ENCODE measurements at regions not wholly inside any gene's neighbourhood (a gene's known extent, or its start where the extent isn't known, plus 50 kb on each side); places are given as distances from the start of the nearest gene placed in this dataset.
A peak's percentile ranks its signal among the peaks of the same experiment; 100 is the strongest.

DNA sequence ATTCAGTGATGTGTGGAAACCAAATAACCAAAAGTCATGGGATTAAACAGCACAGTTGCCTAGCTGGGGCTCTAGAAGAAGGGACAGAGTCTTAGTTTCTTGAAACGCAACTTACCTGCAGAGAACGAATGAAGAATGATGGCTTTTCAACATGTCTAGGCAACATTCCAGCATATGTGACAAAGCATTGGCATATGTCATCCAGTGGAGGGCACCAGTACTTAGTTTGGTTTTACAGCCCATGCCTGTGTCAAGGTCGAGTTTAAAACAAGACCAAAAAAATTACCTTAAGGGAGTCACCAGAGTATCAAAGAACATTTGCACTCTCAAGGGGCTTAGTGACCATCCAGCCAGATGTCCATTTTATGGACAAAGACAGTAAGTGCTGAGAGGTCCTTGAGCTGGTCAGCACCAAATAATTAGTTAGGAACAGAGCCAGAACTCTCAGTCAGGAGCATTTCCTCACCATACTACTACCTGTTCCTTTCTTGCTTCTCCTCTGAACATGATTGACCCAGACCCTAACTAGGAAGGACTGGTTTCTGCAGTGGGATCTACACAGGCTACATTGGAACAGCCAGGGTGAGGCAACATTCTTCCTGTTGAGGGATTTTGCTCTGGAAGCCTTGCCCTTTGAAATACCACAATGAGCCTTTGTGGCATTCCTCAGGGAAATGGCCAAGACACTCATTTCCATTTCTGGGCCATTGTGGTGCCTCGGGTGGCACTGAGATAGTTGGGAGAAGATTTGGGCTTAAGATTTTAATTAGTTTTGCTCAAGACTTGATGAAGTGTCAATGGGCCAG, 75.4 kb upstream of the ANKH start:
- Histone ChIP-seq H2BK5ac (ENCODE audit: low read length) (no peak overlapping the region), H3K79me2 (ENCODE audit: control insufficient read depth, insufficient read depth, low read length) (no peaks in the 10 kb centered on the region), H2BK15ac (replicated peaks; ENCODE audit: low read depth) (no peak overlapping the region), H4K8ac (ENCODE audit: low read depth, low read length) (no peak overlapping the region), H3K9ac (ENCODE audit: low read length) (no peak overlapping the region), H3K4me2 (ENCODE audit: low read length) (no peak overlapping the region), H3K4me1 (ENCODE audit: control insufficient read depth, low read depth, low read length) (no peaks in the 10 kb centered on the region), H3K36me3 (ENCODE audit: control insufficient read depth, insufficient read depth, low read length) (no peaks in the 10 kb centered on the region), H2AK5ac (ENCODE audit: low read length) (no peak overlapping the region), H3K56ac (ENCODE audit: low read length) (no peak overlapping the region), H4K5ac (ENCODE audit: low read length) (no peak overlapping the region), H3K27ac (ENCODE audit: low read depth, low read length) (no peak overlapping the region), H3K27me3 (ENCODE audit: insufficient read depth, low read length, poor library complexity) (no peaks in the 10 kb centered on the region), H3K79me1 (ENCODE audit: low read length) (no peaks in the 10 kb centered on the region), H3K18ac (ENCODE audit: low read length) (no peak overlapping the region), H2BK120ac (ENCODE audit: low read depth, low read length) (peak overlapping the region; percentile 73), H3K4ac (ENCODE audit: low read depth, low read length) (no peak overlapping the region), H3K4me3 (ENCODE audit: low read length) (no peak overlapping the region), H3K23ac (ENCODE audit: low read length) (no peak overlapping the region)
- WGBS (ENCODE audit: extremely low coverage, insufficient coverage, low lambda C conversion rate): no CpG with 5 or more reads among the region's 4 CpGs
- DNase-seq: peak; percentile 66

DNA sequence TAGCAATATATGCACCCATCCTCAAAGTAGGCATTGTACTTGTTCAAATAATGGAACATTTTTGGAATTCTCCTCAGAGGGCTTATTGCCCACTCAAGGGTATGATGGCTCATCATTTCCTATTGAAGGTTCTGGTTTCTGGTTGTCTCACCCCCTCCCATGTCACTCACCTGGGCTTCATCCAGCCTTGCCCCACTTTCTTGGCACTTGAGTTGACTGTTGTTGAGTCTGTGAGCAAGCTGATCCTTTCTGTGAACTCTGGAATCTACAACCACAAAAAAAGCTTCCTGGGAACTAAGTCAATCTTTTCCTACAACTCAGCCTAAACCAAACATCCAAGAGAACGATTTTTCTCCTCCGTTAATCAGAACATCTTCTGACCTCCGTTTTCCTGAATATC, 73.9 kb upstream of the ANKH start:
- Histone ChIP-seq H3K36me3 (ENCODE audit: control insufficient read depth, insufficient read depth, low read length) (no peaks in the 10 kb centered on the region), H3K79me2 (ENCODE audit: control insufficient read depth, insufficient read depth, low read length) (no peaks in the 10 kb centered on the region), H3K23ac (ENCODE audit: low read length) (no peak overlapping the region), H2AK5ac (ENCODE audit: low read length) (no peak overlapping the region), H2BK15ac (replicated peaks; ENCODE audit: low read depth) (no peak overlapping the region), H3K4me1 (ENCODE audit: control insufficient read depth, low read depth, low read length) (no peaks in the 10 kb centered on the region), H3K56ac (ENCODE audit: low read length) (no peak overlapping the region), H3K27me3 (ENCODE audit: insufficient read depth, low read length, poor library complexity) (no peaks in the 10 kb centered on the region), H3K18ac (ENCODE audit: low read length) (no peak overlapping the region), H4K8ac (ENCODE audit: low read depth, low read length) (no peak overlapping the region), H3K4me2 (ENCODE audit: low read length) (no peak overlapping the region), H2BK5ac (ENCODE audit: low read length) (no peak overlapping the region), H2BK120ac (ENCODE audit: low read depth, low read length) (no peak overlapping the region), H4K5ac (ENCODE audit: low read length) (no peak overlapping the region), H3K9ac (ENCODE audit: low read length) (no peak overlapping the region), H3K4ac (ENCODE audit: low read depth, low read length) (no peak overlapping the region), H3K79me1 (ENCODE audit: low read length) (no peaks in the 10 kb centered on the region), H3K4me3 (ENCODE audit: low read length) (no peak overlapping the region), H3K27ac (ENCODE audit: low read depth, low read length) (no peak overlapping the region)
- WGBS (ENCODE audit: extremely low coverage, insufficient coverage, low lambda C conversion rate): no CpG with 5 or more reads among the region's 3 CpGs
- DNase-seq: no peak

DNA sequence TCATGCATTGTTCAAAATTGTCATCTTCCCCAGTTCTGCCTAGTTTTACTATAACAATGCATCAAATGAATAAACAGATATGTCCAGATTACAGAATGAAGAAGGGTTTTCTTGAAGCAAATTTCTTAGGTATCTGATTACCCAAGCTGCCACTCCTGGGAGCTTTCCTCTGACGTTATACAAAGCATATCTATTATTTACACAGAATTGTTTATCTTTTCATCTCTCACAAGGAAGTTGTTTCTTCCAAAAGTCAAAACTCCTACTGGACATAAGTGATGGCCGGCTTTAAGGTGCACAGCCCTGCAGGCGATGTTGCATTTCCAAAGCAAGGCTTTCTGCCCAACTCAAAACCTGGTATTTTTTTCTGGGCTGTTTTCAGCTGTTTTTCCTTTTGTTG, 73.4 kb upstream of the ANKH start:
- Histone ChIP-seq H3K9ac (ENCODE audit: low read length) (no peak overlapping the region), H3K4ac (ENCODE audit: low read depth, low read length) (no peak overlapping the region), H3K4me3 (ENCODE audit: low read length) (no peak overlapping the region), H2BK5ac (ENCODE audit: low read length) (no peak overlapping the region), H4K8ac (ENCODE audit: low read depth, low read length) (no peak overlapping the region), H3K79me1 (ENCODE audit: low read length) (no peaks in the 10 kb centered on the region), H3K23ac (ENCODE audit: low read length) (no peak overlapping the region), H3K27me3 (ENCODE audit: insufficient read depth, low read length, poor library complexity) (no peaks in the 10 kb centered on the region), H2BK15ac (replicated peaks; ENCODE audit: low read depth) (no peak overlapping the region), H2BK120ac (ENCODE audit: low read depth, low read length) (no peak overlapping the region), H3K4me2 (ENCODE audit: low read length) (no peak overlapping the region), H3K18ac (ENCODE audit: low read length) (no peak overlapping the region), H4K5ac (ENCODE audit: low read length) (no peak overlapping the region), H3K4me1 (ENCODE audit: control insufficient read depth, low read depth, low read length) (no peaks in the 10 kb centered on the region), H3K27ac (ENCODE audit: low read depth, low read length) (no peak overlapping the region), H2AK5ac (ENCODE audit: low read length) (no peak overlapping the region), H3K79me2 (ENCODE audit: control insufficient read depth, insufficient read depth, low read length) (no peaks in the 10 kb centered on the region), H3K56ac (ENCODE audit: low read length) (no peak overlapping the region), H3K36me3 (ENCODE audit: control insufficient read depth, insufficient read depth, low read length) (no peaks in the 10 kb centered on the region)
- no CpG with 5 or more reads among the region's 3 CpGs for WGBS (ENCODE audit: extremely low coverage, insufficient coverage, low lambda C conversion rate)
- no peak for DNase-seq

DNA sequence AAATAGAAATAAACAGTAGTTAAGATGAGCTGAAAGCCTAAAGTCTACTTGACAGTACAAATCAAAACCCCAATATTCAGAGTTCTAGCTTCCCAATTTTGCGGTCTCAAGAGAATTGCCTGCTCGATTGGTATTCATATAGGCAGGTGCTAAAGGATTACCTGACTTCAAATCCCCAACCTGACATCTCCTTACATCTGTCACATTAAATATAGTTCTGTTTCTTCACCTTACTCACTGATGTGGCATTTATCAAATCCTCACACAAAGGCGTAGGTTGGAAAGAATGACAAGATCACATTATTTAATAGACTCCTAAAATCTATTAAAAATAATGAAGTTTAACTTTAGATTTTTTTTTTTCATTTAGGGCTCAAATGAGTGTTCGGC, 72.8 kb upstream of the ANKH start:
- no peak overlapping the region for H3K4me2 ChIP-seq (ENCODE audit: low read length)
- H3K4me1 ChIP-seq (ENCODE audit: control insufficient read depth, low read depth, low read length): no peaks in the 10 kb centered on the region
- H2BK15ac ChIP-seq (replicated peaks; ENCODE audit: low read depth): no peak overlapping the region
- no CpG with 5 or more reads among the region's 4 CpGs for WGBS (ENCODE audit: extremely low coverage, insufficient coverage, low lambda C conversion rate)
- no peak overlapping the region for H3K4me3 ChIP-seq (ENCODE audit: low read length)
- H3K4ac ChIP-seq (ENCODE audit: low read depth, low read length): no peak overlapping the region
- H2BK120ac ChIP-seq (ENCODE audit: low read depth, low read length): no peak overlapping the region
- no peak overlapping the region for H3K9ac ChIP-seq (ENCODE audit: low read length)
- H4K8ac ChIP-seq (ENCODE audit: low read depth, low read length): no peak overlapping the region
- H3K23ac ChIP-seq (ENCODE audit: low read length): no peak overlapping the region
- no peak overlapping the region for H3K18ac ChIP-seq (ENCODE audit: low read length)
- H2BK5ac ChIP-seq (ENCODE audit: low read length): no peak overlapping the region
- no peak overlapping the region for H3K27ac ChIP-seq (ENCODE audit: low read depth, low read length)
- H3K36me3 ChIP-seq (ENCODE audit: control insufficient read depth, insufficient read depth, low read length): no peaks in the 10 kb centered on the region
- no peaks in the 10 kb centered on the region for H3K27me3 ChIP-seq (ENCODE audit: insufficient read depth, low read length, poor library complexity)
- no peak overlapping the region for H2AK5ac ChIP-seq (ENCODE audit: low read length)
- H3K79me1 ChIP-seq (ENCODE audit: low read length): no peaks in the 10 kb centered on the region
- no peak overlapping the region for H3K56ac ChIP-seq (ENCODE audit: low read length)
- no peak overlapping the region for H4K5ac ChIP-seq (ENCODE audit: low read length)
- H3K79me2 ChIP-seq (ENCODE audit: control insufficient read depth, insufficient read depth, low read length): no peaks in the 10 kb centered on the region
- DNase-seq: no peak

DNA sequence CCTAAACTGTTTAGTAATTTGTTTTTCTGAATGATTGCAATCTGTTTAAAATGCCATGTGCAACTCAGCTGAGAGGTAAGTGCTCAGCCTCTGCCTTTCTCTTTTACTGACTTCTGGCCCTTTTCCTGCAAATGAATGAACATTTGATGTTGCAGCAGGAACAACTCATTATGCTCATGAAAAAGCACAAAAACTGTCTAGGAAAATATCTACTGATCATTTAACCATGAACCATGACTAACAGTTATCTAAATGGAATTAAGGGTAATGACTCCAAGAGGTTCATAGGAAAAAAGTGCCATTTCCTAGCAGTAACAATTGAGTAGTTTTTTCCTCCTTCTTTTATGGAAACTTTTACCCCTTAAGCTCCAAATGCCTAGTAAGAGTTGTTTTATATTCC, 70.6 kb upstream of the ANKH start:
- no peak overlapping the region for H3K9ac ChIP-seq (ENCODE audit: low read length)
- no peak overlapping the region for H2BK15ac ChIP-seq (replicated peaks; ENCODE audit: low read depth)
- DNase-seq: no peak
- no peak overlapping the region for H3K27ac ChIP-seq (ENCODE audit: low read depth, low read length)
- H4K5ac ChIP-seq (ENCODE audit: low read length): no peak overlapping the region
- no peaks in the 10 kb centered on the region for H3K4me1 ChIP-seq (ENCODE audit: control insufficient read depth, low read depth, low read length)
- H2AK5ac ChIP-seq (ENCODE audit: low read length): no peak overlapping the region
- no peak overlapping the region for H2BK120ac ChIP-seq (ENCODE audit: low read depth, low read length)
- H3K4me2 ChIP-seq (ENCODE audit: low read length): no peak overlapping the region
- no peak overlapping the region for H4K8ac ChIP-seq (ENCODE audit: low read depth, low read length)
- no peak overlapping the region for H3K23ac ChIP-seq (ENCODE audit: low read length)
- no peaks in the 10 kb centered on the region for H3K36me3 ChIP-seq (ENCODE audit: control insufficient read depth, insufficient read depth, low read length)
- H2BK5ac ChIP-seq (ENCODE audit: low read length): no peak overlapping the region
- no peak overlapping the region for H3K56ac ChIP-seq (ENCODE audit: low read length)
- H3K27me3 ChIP-seq (ENCODE audit: insufficient read depth, low read length, poor library complexity): no peaks in the 10 kb centered on the region
- no peak overlapping the region for H3K4ac ChIP-seq (ENCODE audit: low read depth, low read length)
- no peak overlapping the region for H3K18ac ChIP-seq (ENCODE audit: low read length)
- H3K79me1 ChIP-seq (ENCODE audit: low read length): no peaks in the 10 kb centered on the region
- no peaks in the 10 kb centered on the region for H3K79me2 ChIP-seq (ENCODE audit: control insufficient read depth, insufficient read depth, low read length)
- H3K4me3 ChIP-seq (ENCODE audit: low read length): no peak overlapping the region

DNA sequence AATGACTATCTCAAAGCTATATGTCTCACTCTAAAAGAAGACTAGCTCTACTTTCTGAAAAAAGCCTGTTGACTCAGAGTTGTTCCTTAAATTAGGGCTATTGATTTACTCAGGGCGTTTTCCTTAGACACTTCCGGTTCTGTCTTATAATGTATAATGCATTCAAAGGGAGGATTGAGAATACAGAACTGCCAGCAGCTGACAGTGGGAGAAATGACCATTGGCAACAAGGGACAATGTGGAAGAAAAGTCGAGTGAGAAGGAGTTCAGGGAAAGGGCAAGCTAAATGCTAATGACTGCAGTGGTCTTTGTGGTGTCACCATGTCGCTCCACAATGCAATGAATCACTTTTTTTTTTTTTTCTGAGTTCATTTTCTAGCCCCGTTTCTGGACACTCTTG, 65.7 kb upstream of the ANKH start:
- H3K23ac ChIP-seq (ENCODE audit: low read length): no peak overlapping the region
- no CpG with 5 or more reads among the region's 5 CpGs for WGBS (ENCODE audit: extremely low coverage, insufficient coverage, low lambda C conversion rate)
- no peak overlapping the region for H4K8ac ChIP-seq (ENCODE audit: low read depth, low read length)
- DNase-seq: no peak
- H3K56ac ChIP-seq (ENCODE audit: low read length): no peak overlapping the region
- no peak overlapping the region for H2BK120ac ChIP-seq (ENCODE audit: low read depth, low read length)
- no peak overlapping the region for H2BK5ac ChIP-seq (ENCODE audit: low read length)
- no peak overlapping the region for H3K9ac ChIP-seq (ENCODE audit: low read length)
- H3K79me1 ChIP-seq (ENCODE audit: low read length): no peaks in the 10 kb centered on the region
- no peak overlapping the region for H3K4me2 ChIP-seq (ENCODE audit: low read length)
- H2BK15ac ChIP-seq (replicated peaks; ENCODE audit: low read depth): no peak overlapping the region
- no peak overlapping the region for H3K27ac ChIP-seq (ENCODE audit: low read depth, low read length)
- no peak overlapping the region for H3K4me3 ChIP-seq (ENCODE audit: low read length)
- H3K79me2 ChIP-seq (ENCODE audit: control insufficient read depth, insufficient read depth, low read length): no peaks in the 10 kb centered on the region
- H3K4me1 ChIP-seq (ENCODE audit: control insufficient read depth, low read depth, low read length): no peaks in the 10 kb centered on the region
- H3K36me3 ChIP-seq (ENCODE audit: control insufficient read depth, insufficient read depth, low read length): no peaks in the 10 kb centered on the region
- no peak overlapping the region for H3K4ac ChIP-seq (ENCODE audit: low read depth, low read length)
- H3K18ac ChIP-seq (ENCODE audit: low read length): no peak overlapping the region
- no peak overlapping the region for H4K5ac ChIP-seq (ENCODE audit: low read length)
- no peak overlapping the region for H2AK5ac ChIP-seq (ENCODE audit: low read length)
- H3K27me3 ChIP-seq (ENCODE audit: insufficient read depth, low read length, poor library complexity): no peaks in the 10 kb centered on the region
